SK-N-SH (cell line): ENCODE measurements at regions not wholly inside any gene's neighbourhood (a gene's known extent, or its start where the extent isn't known, plus 50 kb on each side); places are given as distances from the start of the nearest gene placed in this dataset.

ENCODE experiments used
- CTCF ChIA-PET: fragments of 300-600, 350-600 bp; formaldehyde crosslinking; extraction: SDS; loops from one replicate; lab custom pipeline; 2021; lab: Yijun Ruan, JAX
- POLR2A ChIA-PET: fragments of 350-600 bp; sonication (Branson Sonifier 250); formaldehyde crosslinking; extraction: SDS; loops from one replicate; lab custom pipeline; 2020; ENCODE audit warnings: antibody characterized with exemption, inconsistent platforms; lab: Yijun Ruan, JAX
- DNase-seq: peaks from one replicate; pipeline ENCODE4 v3.0.0; 2012
- H2AFZ ChIP-seq: fragments of 200-600 bp; sonication (generic); 2 replicates; pipeline ENCODE4 v1.8.1; 2016; ENCODE audit warnings: antibody characterized with exemption, mild to moderate bottlenecking, low read depth
- H3F3A ChIP-seq: fragments of 200-600 bp; sonication (generic); replicated peaks from 2 replicates; pipeline ENCODE3; 2016; ENCODE audit warnings: antibody characterized with exemption, mild to moderate bottlenecking; ENCODE audit not compliant: insufficient read depth
- H3K27ac ChIP-seq, 2 experiments: fragments of 200-500 bp in 1 of 2; fragments of 200-600 bp in 1 of 2; sonication (Bioruptor generic) in 1 of 2; sonication (generic), shearing (Covaris generic) in 1 of 2; 2 replicates each; pipeline versions ENCODE4 v1.5.1 to v1.6.1; 2014 to 2016; ENCODE audit warnings: low read depth in 2 of 2, inconsistent platforms in 1 of 2, low read length in 1 of 2, mild to moderate bottlenecking in 1 of 2, mixed read lengths in 1 of 2
- H3K27me3 ChIP-seq: fragments of 200-600 bp; sonication (generic), shearing (Covaris generic); 2 replicates; pipeline ENCODE4 v1.6.1; 2016; ENCODE audit warnings: mixed run types; ENCODE audit not compliant: insufficient read depth
- H3K36me3 ChIP-seq, 2 experiments: fragments of 200-500 bp in 1 of 2; fragments of 200-600 bp in 1 of 2; sonication (Bioruptor generic) in 1 of 2; sonication (generic) in 1 of 2; replicated peaks in 1 of 2; 2 replicates each; pipeline versions ENCODE3 to v1.5.1; 2014 to 2016; ENCODE audit warnings: low read length in 1 of 2, mild to moderate bottlenecking in 1 of 2; ENCODE audit not compliant: insufficient read depth in 2 of 2, control insufficient read depth in 1 of 2
- H3K4me1 ChIP-seq, 2 experiments: fragments of 200-500 bp in 1 of 2; fragments of 200-600 bp in 1 of 2; sonication (Bioruptor generic) in 1 of 2; sonication (generic), shearing (Covaris generic) in 1 of 2; 2 replicates each; pipeline versions ENCODE4 v1.5.1 to v1.6.1; 2014 to 2016; ENCODE audit warnings: low read depth in 1 of 2, low read length in 1 of 2, mixed run types in 1 of 2; ENCODE audit not compliant: insufficient read depth in 2 of 2, control insufficient read depth in 1 of 2
- H3K4me2 ChIP-seq: fragments of 200-600 bp; sonication (generic), shearing (Covaris generic); 2 replicates; pipeline ENCODE4 v1.6.1; 2017; ENCODE audit warnings: mixed run types
- H3K4me3 ChIP-seq, 2 experiments: fragments of 200-500 bp in 1 of 2; fragments of 200-600 bp in 1 of 2; sonication (Bioruptor generic) in 1 of 2; sonication (generic), shearing (Covaris generic) in 1 of 2; 2 replicates each; pipeline versions ENCODE4 v1.5.1 to v1.8.1; 2014 to 2016; ENCODE audit warnings: low read depth in 2 of 2, inconsistent platforms in 1 of 2, low read length in 1 of 2, mild to moderate bottlenecking in 1 of 2, mixed read lengths in 1 of 2, moderate library complexity in 1 of 2
- H3K79me2 ChIP-seq: fragments of 200-600 bp; sonication (generic); 2 replicates; pipeline ENCODE4 v1.8.1; 2017; ENCODE audit warnings: mild to moderate bottlenecking; ENCODE audit not compliant: insufficient read depth
- H3K9ac ChIP-seq: fragments of 200-600 bp; sonication (generic); 2 replicates; pipeline ENCODE4 v1.6.1; 2017; ENCODE audit warnings: mixed run types
- H3K9me2 ChIP-seq: fragments of 200-600 bp; sonication (generic); 2 replicates; pipeline ENCODE4 v1.6.1; 2017; ENCODE audit warnings: mixed run types
- H3K9me3 ChIP-seq: fragments of 200-600 bp; sonication (generic); 2 replicates; pipeline ENCODE4 v1.6.1; 2017; ENCODE audit warnings: mixed run types, mild to moderate bottlenecking, moderate library complexity
- H4K20me1 ChIP-seq: fragments of 200-600 bp; sonication (generic); 2 replicates; pipeline ENCODE4 v1.6.1; 2017; ENCODE audit warnings: mild to moderate bottlenecking, mixed run types; ENCODE audit not compliant: insufficient read depth
- CHD2 ChIP-seq: fragments of 150-350 bp; IDR thresholded peaks from 2 replicates; pipeline ENCODE4 v1.6.1; 2018; ENCODE audit warnings: low read length; ENCODE audit not compliant: partially characterized antibody
- ELF1 ChIP-seq: IDR thresholded peaks from 2 replicates; pipeline ENCODE4 v1.4.0; 2012
- EP300 ChIP-seq, 2 experiments: IDR thresholded peaks; 2 replicates each; pipeline versions ENCODE4 v1.4.0 to v1.6.1; 2012; ENCODE audit warnings: borderline replicate concordance in 1 of 2, low read depth in 1 of 2, low read length in 1 of 2
- EZH2phosphoT487 ChIP-seq: fragments of 200-600 bp; sonication (generic); IDR thresholded peaks from 2 replicates; pipeline ENCODE4 v1.6.1; 2017; ENCODE audit warnings: low read depth, mixed run types, mild to moderate bottlenecking, antibody characterized with exemption, moderate library complexity, borderline replicate concordance
- FOSL2 ChIP-seq: IDR thresholded peaks from 2 replicates; pipeline ENCODE4 v1.4.0; 2012; ENCODE audit warnings: low read depth, mild to moderate bottlenecking, moderate library complexity, borderline replicate concordance
- FOXM1 ChIP-seq: IDR thresholded peaks from 2 replicates; pipeline ENCODE4 v1.4.0; 2012; ENCODE audit warnings: low read depth, mild to moderate bottlenecking
- GABPA ChIP-seq: IDR thresholded peaks from 2 replicates; pipeline ENCODE4 v1.4.0; 2012; ENCODE audit warnings: low read depth, mild to moderate bottlenecking
- GATA2 ChIP-seq: sonication (generic); formaldehyde crosslinking; IDR thresholded peaks from 2 replicates; pipeline ENCODE4 v1.5.0; 2020; ENCODE audit warnings: mild to moderate bottlenecking, missing genetic modification reagents
- JUND ChIP-seq: IDR thresholded peaks from 2 replicates; pipeline ENCODE4 v1.4.0; 2012
- MXI1 ChIP-seq: IDR thresholded peaks from 2 replicates; pipeline ENCODE4 v1.6.1; 2012; ENCODE audit warnings: mild to moderate bottlenecking, low read depth, low read length, improper control_type of control experiment
- NFIC ChIP-seq: IDR thresholded peaks from 2 replicates; pipeline ENCODE4 v1.4.0; 2012; ENCODE audit warnings: borderline replicate concordance
- POLR2AphosphoS5 ChIP-seq: IDR thresholded peaks from 2 replicates; pipeline ENCODE4 v1.6.1; 2012; ENCODE audit warnings: low read depth, low read length
- RFX5 ChIP-seq: IDR thresholded peaks from 2 replicates; pipeline ENCODE4 v1.6.1; 2012; ENCODE audit warnings: mild to moderate bottlenecking, improper control_type of control experiment, low read length
- SIN3A ChIP-seq: IDR thresholded peaks from 2 replicates; pipeline ENCODE4 v1.6.1; 2012; ENCODE audit warnings: low read depth, mild to moderate bottlenecking, low read length, moderate library complexity, borderline replicate concordance
- SMC3 ChIP-seq: IDR thresholded peaks from 2 replicates; pipeline ENCODE4 v1.6.1; 2012; ENCODE audit warnings: low read depth, low read length, improper control_type of control experiment
- TCF12 ChIP-seq: IDR thresholded peaks from 2 replicates; pipeline ENCODE4 v1.4.0; 2012
- WGBS: methylation state at CpG from one replicate; pipeline ENCODE4 v1.1.6; 2017; ENCODE audit warnings: low lambda C conversion rate; 5-methylcytosine and 5-hydroxymethylcytosine counted together
- TF ChIP-seq, protein P1 (sequence below): IDR thresholded peaks from 2 replicates; pipeline ENCODE4 v1.6.1; 2012; ENCODE audit warnings: mild to moderate bottlenecking, low read depth, low read length, moderate library complexity
- TF ChIP-seq, protein P2 (sequence below): fragments of 150-350 bp; IDR thresholded peaks from 2 replicates; pipeline ENCODE4 v1.6.1; 2017; ENCODE audit warnings: antibody characterized with exemption, low read length, low read depth, borderline replicate concordance

DNA sequence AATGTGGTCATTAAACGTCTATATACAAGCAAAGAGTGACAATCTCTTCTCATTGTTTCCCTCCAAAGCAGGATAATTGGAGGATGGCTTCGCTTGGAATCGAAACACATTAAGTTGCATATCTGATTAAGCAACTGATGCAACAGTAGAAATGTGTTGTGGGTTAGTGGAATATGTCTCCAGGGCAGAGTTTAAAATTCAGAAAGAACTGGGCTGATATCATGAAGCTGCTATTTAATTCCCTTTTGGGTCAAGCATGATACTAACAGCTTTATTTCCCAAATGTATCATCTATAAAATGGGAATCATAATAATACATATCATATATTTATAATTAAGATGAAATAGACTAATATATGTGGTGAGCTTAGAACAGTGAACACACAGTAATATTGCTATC is 1763.0 kb upstream of the C9orf72 start (continued):
- no peak for TF ChIP-seq CHD2

DNA sequence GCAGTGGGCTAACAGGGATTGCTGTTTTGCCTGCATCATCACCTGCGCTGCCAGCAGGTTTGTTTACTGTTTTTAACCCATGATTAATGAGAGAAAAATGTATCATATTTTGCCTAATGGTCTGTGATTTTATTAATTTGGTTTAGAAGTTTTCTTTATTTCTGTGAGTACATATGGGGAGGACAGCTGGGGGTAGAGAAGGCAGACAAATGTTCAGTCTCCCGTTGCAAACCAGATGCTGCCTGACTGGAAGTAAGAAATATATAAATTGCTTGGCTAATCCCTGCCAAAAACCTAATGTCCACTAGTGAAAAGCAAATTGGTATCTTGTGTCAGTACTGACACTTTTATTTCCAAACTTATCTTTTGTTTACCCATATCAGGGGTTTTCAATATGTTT is 1766.1 kb upstream of the C9orf72 start:
- Histone ChIP-seq H2AFZ (no peak overlapping the region), H3K79me2 (no peaks in the 10 kb centered on the region), H3K27me3 (no peaks in the 10 kb centered on the region), H3K4me1 (no peaks in the 10 kb centered on the region), H3K9ac (no peak overlapping the region), H3K4me2 (no peak overlapping the region), H4K20me1 (no peaks in the 10 kb centered on the region), H3K36me3 (no peaks in the 10 kb centered on the region), H3K9me2 (no peaks in the 10 kb centered on the region), H3K27ac (no peak overlapping the region), H3F3A (no peaks in the 10 kb centered on the region), H3K4me3 (no peak overlapping the region), H3K9me3 (no peaks in the 10 kb centered on the region; the same call in 1 of the 2 replicates)
- TF ChIP-seq MXI1 = no peak
- TF ChIP-seq EP300 (IDR thresholded peaks at IDR 0.05; ENCODE audit: borderline replicate concordance in 1 of 2, low read depth in 1 of 2, low read length in 1 of 2) = no peak
- TF ChIP-seq FOXM1 = no peak
- TF ChIP-seq, protein P1, sequence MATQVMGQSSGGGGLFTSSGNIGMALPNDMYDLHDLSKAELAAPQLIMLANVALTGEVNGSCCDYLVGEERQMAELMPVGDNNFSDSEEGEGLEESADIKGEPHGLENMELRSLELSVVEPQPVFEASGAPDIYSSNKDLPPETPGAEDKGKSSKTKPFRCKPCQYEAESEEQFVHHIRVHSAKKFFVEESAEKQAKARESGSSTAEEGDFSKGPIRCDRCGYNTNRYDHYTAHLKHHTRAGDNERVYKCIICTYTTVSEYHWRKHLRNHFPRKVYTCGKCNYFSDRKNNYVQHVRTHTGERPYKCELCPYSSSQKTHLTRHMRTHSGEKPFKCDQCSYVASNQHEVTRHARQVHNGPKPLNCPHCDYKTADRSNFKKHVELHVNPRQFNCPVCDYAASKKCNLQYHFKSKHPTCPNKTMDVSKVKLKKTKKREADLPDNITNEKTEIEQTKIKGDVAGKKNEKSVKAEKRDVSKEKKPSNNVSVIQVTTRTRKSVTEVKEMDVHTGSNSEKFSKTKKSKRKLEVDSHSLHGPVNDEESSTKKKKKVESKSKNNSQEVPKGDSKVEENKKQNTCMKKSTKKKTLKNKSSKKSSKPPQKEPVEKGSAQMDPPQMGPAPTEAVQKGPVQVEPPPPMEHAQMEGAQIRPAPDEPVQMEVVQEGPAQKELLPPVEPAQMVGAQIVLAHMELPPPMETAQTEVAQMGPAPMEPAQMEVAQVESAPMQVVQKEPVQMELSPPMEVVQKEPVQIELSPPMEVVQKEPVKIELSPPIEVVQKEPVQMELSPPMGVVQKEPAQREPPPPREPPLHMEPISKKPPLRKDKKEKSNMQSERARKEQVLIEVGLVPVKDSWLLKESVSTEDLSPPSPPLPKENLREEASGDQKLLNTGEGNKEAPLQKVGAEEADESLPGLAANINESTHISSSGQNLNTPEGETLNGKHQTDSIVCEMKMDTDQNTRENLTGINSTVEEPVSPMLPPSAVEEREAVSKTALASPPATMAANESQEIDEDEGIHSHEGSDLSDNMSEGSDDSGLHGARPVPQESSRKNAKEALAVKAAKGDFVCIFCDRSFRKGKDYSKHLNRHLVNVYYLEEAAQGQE = no peak
- TF ChIP-seq TCF12 = no peak
- TF ChIP-seq, protein P2, sequence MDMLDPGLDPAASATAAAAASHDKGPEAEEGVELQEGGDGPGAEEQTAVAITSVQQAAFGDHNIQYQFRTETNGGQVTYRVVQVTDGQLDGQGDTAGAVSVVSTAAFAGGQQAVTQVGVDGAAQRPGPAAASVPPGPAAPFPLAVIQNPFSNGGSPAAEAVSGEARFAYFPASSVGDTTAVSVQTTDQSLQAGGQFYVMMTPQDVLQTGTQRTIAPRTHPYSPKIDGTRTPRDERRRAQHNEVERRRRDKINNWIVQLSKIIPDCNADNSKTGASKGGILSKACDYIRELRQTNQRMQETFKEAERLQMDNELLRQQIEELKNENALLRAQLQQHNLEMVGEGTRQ = no peak
- TF ChIP-seq GATA2 = no peak
- TF ChIP-seq RFX5 = no peak
- TF ChIP-seq SIN3A = no peak
- no peak for TF ChIP-seq EZH2phosphoT487
- no peak for TF ChIP-seq JUND
- TF ChIP-seq POLR2AphosphoS5 = no peak
- TF ChIP-seq ELF1 = no peak
- TF ChIP-seq SMC3 = no peak
- no peak for TF ChIP-seq GABPA
- TF ChIP-seq NFIC = no peak
- no peak for TF ChIP-seq FOSL2
- 82% methylated on average over 2 of the region's 2 CpGs for WGBS
- CTCF ChIA-PET = no interaction called here
- no peak for DNase-seq
- POLR2A ChIA-PET = no interaction called here
